Chondrocyte (in vitro differentiated cells): ENCODE measurements at regions not wholly inside any gene's neighbourhood (a gene's known extent, or its start where the extent isn't known, plus 50 kb on each side); places are given as distances from the start of the nearest gene placed in this dataset.

ENCODE experiments used
- DNase-seq: peaks from one replicate; pipeline ENCODE4 v3.0.0; 2021; ENCODE audit warnings: mixed read lengths, low spot score
- H3K27ac Mint-ChIP-seq: one replicate; pipeline ENCODE4 v1.8.0; 2021; ENCODE audit warnings: mild to moderate bottlenecking, moderate library complexity, mixed read lengths; ENCODE audit not compliant: unreplicated experiment
- H3K27me3 Mint-ChIP-seq: 2 replicates; pipeline ENCODE4 v1.8.0; 2021; ENCODE audit warnings: low read depth, mixed read lengths
- H3K36me3 Mint-ChIP-seq: 2 replicates; pipeline ENCODE4 v1.8.0; 2021; ENCODE audit warnings: low read depth, mixed read lengths
- H3K4me1 Mint-ChIP-seq: 2 replicates; pipeline ENCODE4 v1.8.0; 2021; ENCODE audit warnings: low read depth, mild to moderate bottlenecking, mixed read lengths
- H3K4me3 Mint-ChIP-seq: one replicate; pipeline ENCODE4 v1.8.0; 2021; ENCODE audit warnings: mild to moderate bottlenecking, moderate library complexity, mixed read lengths; ENCODE audit not compliant: unreplicated experiment
- H3K9me3 Mint-ChIP-seq: 2 replicates; pipeline ENCODE4 v1.8.0; 2021; ENCODE audit warnings: low read depth, mixed read lengths
- TF ChIP-seq, protein P1 (sequence below): fragments of 200-600 bp; sonication (generic); IDR thresholded peaks from 2 replicates; pipeline ENCODE4 v1.5.0; 2021; ENCODE audit warnings: antibody characterized with exemption, mild to moderate bottlenecking, moderate library complexity

DNA sequence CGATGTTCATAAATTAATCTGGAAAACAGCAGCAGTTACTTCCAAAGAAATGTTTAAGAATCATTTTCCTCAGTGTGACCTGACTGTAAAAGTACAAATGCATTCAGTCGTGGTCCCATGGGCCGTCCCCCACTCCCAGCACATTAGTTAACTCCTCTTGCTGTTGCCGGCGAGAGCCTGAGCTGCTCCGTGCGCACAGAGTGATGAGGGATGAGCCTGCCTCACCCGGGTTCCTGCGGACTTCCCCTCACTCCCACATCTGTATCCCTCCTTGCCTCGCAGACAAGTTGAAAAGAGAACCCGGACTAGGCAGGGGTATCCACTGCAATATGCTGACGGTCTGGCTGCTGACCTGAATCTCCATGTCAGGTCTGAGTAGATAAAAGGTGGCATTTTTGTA lies 861.7 kb upstream of the NR2F2 start:
- Mint-ChIP-seq H3K9me3 (no peaks in the 10 kb centered on the region), H3K27ac (no peak overlapping the region), H3K4me1 (peaks cover 39% of the 10 kb centered on the region), H3K36me3 (no peaks in the 10 kb centered on the region), H3K4me3 (no peak overlapping the region), H3K27me3 (no peaks in the 10 kb centered on the region)
- TF ChIP-seq, protein P1, sequence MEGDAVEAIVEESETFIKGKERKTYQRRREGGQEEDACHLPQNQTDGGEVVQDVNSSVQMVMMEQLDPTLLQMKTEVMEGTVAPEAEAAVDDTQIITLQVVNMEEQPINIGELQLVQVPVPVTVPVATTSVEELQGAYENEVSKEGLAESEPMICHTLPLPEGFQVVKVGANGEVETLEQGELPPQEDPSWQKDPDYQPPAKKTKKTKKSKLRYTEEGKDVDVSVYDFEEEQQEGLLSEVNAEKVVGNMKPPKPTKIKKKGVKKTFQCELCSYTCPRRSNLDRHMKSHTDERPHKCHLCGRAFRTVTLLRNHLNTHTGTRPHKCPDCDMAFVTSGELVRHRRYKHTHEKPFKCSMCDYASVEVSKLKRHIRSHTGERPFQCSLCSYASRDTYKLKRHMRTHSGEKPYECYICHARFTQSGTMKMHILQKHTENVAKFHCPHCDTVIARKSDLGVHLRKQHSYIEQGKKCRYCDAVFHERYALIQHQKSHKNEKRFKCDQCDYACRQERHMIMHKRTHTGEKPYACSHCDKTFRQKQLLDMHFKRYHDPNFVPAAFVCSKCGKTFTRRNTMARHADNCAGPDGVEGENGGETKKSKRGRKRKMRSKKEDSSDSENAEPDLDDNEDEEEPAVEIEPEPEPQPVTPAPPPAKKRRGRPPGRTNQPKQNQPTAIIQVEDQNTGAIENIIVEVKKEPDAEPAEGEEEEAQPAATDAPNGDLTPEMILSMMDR: no peak
- no peak for DNase-seq

DNA sequence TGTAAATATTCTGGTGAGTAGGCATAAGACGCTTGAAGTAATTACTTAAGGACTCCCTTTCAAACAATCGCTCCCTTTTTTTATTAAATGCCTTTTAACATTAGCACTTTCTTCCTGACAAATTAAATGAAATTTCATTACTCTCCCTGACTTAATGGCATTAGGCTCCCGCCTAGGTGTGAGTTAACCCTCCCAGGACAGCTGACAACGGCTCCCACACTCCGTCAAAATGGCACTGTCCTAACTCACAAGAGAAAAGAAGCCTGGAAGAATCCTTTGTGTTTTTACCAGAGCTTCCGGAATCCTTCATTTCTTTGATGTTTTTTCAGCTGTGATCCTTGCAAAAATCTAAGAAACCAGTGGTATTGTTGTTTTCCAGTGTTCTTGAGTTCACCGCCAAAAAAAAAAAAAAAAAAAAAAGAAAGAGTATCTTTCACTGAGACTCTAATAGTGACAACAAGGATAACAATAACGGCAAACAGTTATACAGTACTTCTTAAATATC lies 861.0 kb upstream of the NR2F2 start:
- Mint-ChIP-seq H3K36me3 (no peaks in the 10 kb centered on the region), H3K27me3 (no peaks in the 10 kb centered on the region), H3K9me3 (no peaks in the 10 kb centered on the region), H3K4me1 (peaks cover 38% of the 10 kb centered on the region), H3K4me3 (no peak overlapping the region), H3K27ac (no peak overlapping the region)
- TF ChIP-seq, protein P1: no peak
- no peak for DNase-seq

DNA sequence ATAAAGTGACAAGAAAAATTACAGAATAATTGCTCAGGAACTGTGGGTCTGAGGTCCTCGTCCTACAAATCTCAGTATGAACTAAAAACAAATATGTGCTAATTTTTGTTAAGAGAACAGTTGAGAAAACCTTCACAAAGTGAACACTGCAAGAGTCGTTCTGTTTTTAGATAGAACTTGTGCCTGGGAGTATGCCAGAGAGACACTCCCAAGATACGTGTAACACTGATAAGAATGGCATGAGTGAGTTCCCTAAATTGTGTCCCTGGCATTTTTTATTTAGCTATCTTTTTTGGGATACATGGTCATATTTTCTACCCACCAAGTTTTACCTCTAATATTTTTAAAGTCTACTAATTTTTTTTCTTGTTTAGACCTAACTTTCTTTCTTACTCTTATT lies 860.0 kb upstream of the NR2F2 start:
- TF ChIP-seq, protein P1: no peak
- Mint-ChIP-seq H3K27me3 (no peaks in the 10 kb centered on the region), H3K4me1 (peaks cover 29% of the 10 kb centered on the region), H3K9me3 (no peaks in the 10 kb centered on the region), H3K4me3 (no peak overlapping the region), H3K27ac (peak overlapping the region; percentile 33), H3K36me3 (no peaks in the 10 kb centered on the region)
- no peak for DNase-seq

DNA sequence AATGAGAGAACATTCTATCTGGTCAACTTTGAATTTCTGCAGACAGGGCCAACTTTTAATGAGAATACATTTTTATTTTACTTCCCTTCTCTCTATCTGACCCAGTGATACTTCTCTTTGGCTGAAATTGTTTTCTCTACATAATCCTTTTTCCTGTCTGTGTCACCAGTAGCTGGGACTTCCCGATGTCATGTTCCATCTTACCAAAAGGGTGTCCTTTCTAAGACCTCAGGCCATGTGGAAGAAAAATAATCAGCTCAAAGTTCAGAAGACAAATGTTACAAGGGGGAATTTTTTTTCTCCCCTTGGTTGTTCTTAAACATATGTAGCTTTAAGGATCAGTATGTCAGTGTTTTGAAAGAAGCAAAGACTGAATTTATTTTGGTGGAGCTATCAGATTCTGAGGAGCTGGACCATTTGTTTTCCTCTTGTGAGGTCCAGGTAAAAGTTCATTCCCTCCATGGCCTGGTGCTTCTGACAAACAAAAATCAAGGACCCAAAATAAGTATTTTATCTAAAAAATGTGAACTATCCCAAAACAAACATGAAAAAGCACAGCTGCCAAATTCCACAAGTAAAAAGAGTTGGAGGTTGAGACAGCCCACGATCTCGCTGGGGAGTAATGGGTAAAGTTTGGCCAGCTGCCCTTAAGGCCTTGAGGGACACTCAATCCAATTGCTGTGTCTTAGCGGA lies 859.4 kb upstream of the NR2F2 start:
- no peaks in the 10 kb centered on the region for H3K36me3 Mint-ChIP-seq
- no peak overlapping the region for H3K4me3 Mint-ChIP-seq
- no peaks in the 10 kb centered on the region for H3K27me3 Mint-ChIP-seq
- TF ChIP-seq, protein P1: no peak
- DNase-seq: no peak
- peak overlapping the region; percentile 33 for H3K27ac Mint-ChIP-seq
- H3K4me1 Mint-ChIP-seq: peaks cover 32% of the 10 kb centered on the region
- H3K9me3 Mint-ChIP-seq: no peaks in the 10 kb centered on the region

DNA sequence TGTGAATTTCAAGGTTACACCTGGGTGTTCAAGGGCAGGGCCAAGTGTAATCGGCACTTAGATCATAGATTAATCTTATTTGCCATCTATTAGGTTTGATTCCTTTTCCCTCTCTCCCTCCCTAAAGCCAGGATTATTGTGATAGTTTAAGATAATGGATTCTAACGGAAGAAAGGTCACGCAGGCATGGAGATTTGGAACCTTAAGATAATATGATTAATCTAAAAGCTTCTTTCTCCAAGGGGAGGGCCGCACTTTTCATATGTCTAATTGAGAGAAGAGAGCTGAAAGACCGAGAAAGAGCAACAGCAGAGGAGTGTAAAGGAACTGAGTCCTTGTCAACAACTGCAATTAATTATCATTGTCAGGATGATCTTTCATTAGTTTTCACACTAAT lies 858.8 kb upstream of the NR2F2 start:
- TF ChIP-seq, protein P1: no peak
- Mint-ChIP-seq H3K27ac (peak overlapping the region; percentile 33), H3K4me3 (no peak overlapping the region), H3K27me3 (no peaks in the 10 kb centered on the region), H3K36me3 (no peaks in the 10 kb centered on the region), H3K4me1 (peaks cover 32% of the 10 kb centered on the region), H3K9me3 (no peaks in the 10 kb centered on the region)
- DNase-seq: no peak
